ENCODE measurements at regions not wholly inside any gene's neighbourhood (a gene's known extent, or its start where the extent isn't known, plus 50 kb on each side); places are given as distances from the start of the nearest gene placed in this dataset.

DNA sequence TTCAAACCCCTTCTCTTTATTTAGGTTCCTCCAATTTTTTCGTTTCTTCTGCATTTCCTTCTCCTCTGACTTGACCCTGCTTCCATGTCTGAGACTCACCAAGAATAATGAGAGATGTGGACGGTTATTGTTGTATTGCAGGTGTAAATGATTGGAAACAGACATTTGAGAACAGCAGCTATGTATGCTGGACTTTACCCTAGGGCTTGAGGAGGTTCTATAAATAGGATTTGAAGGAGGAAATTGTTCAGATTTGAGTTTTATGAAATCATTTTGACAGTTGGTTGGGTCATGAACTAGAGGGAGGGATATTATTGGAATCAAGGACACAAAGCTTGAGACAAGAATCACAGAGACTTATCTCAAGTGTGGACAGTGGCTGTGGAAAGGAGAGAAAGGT is 614.6 kb upstream of the CPEB2 start:
- TF ChIP-seq, protein P1, sequence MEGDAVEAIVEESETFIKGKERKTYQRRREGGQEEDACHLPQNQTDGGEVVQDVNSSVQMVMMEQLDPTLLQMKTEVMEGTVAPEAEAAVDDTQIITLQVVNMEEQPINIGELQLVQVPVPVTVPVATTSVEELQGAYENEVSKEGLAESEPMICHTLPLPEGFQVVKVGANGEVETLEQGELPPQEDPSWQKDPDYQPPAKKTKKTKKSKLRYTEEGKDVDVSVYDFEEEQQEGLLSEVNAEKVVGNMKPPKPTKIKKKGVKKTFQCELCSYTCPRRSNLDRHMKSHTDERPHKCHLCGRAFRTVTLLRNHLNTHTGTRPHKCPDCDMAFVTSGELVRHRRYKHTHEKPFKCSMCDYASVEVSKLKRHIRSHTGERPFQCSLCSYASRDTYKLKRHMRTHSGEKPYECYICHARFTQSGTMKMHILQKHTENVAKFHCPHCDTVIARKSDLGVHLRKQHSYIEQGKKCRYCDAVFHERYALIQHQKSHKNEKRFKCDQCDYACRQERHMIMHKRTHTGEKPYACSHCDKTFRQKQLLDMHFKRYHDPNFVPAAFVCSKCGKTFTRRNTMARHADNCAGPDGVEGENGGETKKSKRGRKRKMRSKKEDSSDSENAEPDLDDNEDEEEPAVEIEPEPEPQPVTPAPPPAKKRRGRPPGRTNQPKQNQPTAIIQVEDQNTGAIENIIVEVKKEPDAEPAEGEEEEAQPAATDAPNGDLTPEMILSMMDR (IDR thresholded peaks at IDR 0.05; ENCODE audit: low read depth, low read length, poor library complexity, severe bottlenecking): no peak
- TF ChIP-seq EZH2phosphoT487 (IDR thresholded peaks at IDR 0.05; ENCODE audit: borderline replicate concordance, low read length): no peak

Measured in DOHH2 (cell line).